ENCODE measurements at regions not wholly inside any gene's neighbourhood (a gene's known extent, or its start where the extent isn't known, plus 50 kb on each side); places are given as distances from the start of the nearest gene placed in this dataset.

DNA sequence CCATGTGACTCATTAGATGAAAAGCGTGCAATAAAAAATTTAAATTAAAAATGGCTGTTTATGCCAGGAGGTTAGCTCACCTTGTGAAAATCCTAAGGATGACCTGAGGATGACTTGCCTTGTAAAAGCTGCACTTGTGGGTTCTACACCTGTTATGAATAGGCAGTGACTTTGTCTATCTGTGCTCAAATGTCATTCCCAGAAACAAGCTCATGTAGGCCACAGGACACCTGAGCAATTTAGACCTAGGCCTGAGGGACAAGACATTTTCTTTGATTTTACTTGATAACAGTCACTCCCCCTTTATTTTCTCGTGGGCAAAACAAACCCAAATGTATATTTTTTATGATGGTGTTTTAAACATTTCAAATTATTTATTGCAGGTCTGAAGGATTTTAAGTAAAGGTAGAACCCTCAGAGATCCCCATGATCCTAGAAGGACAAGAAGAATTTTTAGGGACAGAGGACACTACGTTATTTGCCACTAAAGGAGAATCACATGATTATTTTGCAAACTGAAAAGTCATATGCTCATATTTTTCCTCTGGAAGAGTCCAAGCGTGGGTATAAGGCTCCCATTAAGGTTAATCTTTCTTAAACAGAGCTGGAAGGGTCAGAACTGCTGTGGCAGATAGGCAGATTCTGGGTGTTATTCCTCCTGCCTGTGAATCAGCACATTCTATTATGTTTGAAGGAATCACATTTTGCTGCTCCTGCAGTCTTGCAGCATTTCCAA lies 277.5 kb upstream of the MAN1A1 start (continued):
- peak; percentile 90 for TF ChIP-seq SOX6 (IDR thresholded peaks at IDR 0.05)
- peak; percentile 90 for TF ChIP-seq ZNF766 (CRISPR knock-in tag; conservative IDR thresholded peaks at IDR 0.05)
- no peak for TF ChIP-seq ILK (tag; IDR thresholded peaks at IDR 0.05; ENCODE audit: borderline replicate concordance, low read depth)
- TF ChIP-seq POLR2G (IDR thresholded peaks at IDR 0.05; ENCODE audit: low read depth, low read length): no peak
- TF ChIP-seq, protein P1, sequence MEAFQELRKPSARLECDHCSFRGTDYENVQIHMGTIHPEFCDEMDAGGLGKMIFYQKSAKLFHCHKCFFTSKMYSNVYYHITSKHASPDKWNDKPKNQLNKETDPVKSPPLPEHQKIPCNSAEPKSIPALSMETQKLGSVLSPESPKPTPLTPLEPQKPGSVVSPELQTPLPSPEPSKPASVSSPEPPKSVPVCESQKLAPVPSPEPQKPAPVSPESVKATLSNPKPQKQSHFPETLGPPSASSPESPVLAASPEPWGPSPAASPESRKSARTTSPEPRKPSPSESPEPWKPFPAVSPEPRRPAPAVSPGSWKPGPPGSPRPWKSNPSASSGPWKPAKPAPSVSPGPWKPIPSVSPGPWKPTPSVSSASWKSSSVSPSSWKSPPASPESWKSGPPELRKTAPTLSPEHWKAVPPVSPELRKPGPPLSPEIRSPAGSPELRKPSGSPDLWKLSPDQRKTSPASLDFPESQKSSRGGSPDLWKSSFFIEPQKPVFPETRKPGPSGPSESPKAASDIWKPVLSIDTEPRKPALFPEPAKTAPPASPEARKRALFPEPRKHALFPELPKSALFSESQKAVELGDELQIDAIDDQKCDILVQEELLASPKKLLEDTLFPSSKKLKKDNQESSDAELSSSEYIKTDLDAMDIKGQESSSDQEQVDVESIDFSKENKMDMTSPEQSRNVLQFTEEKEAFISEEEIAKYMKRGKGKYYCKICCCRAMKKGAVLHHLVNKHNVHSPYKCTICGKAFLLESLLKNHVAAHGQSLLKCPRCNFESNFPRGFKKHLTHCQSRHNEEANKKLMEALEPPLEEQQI (IDR thresholded peaks at IDR 0.05): peak; percentile 89
- TF ChIP-seq CXXC5 (CRISPR knock-in tag; IDR thresholded peaks at IDR 0.05): peak; percentile 61
- TF ChIP-seq TOE1 (IDR thresholded peaks at IDR 0.05; ENCODE audit: borderline replicate concordance): peak; percentile 91; the same call in 1 of the 2 replicates
- no peak for TF ChIP-seq TOE1 (CRISPR knock-in tag; IDR thresholded peaks at IDR 0.05; ENCODE audit: borderline replicate concordance, low read depth)
- TF ChIP-seq SNIP1 (IDR thresholded peaks at IDR 0.05; ENCODE audit: low read depth): no peak
- TF ChIP-seq, protein P2, sequence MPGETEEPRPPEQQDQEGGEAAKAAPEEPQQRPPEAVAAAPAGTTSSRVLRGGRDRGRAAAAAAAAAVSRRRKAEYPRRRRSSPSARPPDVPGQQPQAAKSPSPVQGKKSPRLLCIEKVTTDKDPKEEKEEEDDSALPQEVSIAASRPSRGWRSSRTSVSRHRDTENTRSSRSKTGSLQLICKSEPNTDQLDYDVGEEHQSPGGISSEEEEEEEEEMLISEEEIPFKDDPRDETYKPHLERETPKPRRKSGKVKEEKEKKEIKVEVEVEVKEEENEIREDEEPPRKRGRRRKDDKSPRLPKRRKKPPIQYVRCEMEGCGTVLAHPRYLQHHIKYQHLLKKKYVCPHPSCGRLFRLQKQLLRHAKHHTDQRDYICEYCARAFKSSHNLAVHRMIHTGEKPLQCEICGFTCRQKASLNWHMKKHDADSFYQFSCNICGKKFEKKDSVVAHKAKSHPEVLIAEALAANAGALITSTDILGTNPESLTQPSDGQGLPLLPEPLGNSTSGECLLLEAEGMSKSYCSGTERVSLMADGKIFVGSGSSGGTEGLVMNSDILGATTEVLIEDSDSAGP (CRISPR knock-in tag; IDR thresholded peaks at IDR 0.05): no peak
- no peak for TF ChIP-seq ZNF253 (CRISPR knock-in tag; conservative IDR thresholded peaks at IDR 0.05)
- no peak for TF ChIP-seq SUPT5H (IDR thresholded peaks at IDR 0.05)
- TF ChIP-seq PURB (CRISPR knock-in tag; IDR thresholded peaks at IDR 0.05; ENCODE audit: low read depth): no peak
- TF ChIP-seq, protein P3, sequence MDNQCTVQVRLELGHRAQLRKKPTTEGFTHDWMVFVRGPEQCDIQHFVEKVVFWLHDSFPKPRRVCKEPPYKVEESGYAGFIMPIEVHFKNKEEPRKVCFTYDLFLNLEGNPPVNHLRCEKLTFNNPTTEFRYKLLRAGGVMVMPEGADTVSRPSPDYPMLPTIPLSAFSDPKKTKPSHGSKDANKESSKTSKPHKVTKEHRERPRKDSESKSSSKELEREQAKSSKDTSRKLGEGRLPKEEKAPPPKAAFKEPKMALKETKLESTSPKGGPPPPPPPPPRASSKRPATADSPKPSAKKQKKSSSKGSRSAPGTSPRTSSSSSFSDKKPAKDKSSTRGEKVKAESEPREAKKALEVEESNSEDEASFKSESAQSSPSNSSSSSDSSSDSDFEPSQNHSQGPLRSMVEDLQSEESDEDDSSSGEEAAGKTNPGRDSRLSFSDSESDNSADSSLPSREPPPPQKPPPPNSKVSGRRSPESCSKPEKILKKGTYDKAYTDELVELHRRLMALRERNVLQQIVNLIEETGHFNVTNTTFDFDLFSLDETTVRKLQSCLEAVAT (IDR thresholded peaks at IDR 0.05): no peak
- 0 out of 4 replicates have a peak, but pooled peaks of 1 of the 2 experiments have one; percentile 13 for TF ChIP-seq NONO (IDR thresholded peaks at IDR 0.05; ENCODE audit: low read depth in 2 of 2, low read length in 1 of 2)
- TF ChIP-seq ZNF445 (CRISPR knock-in tag; IDR thresholded peaks at IDR 0.05; ENCODE audit: low read depth): no peak
- TF ChIP-seq HEY1 (CRISPR knock-in tag; IDR thresholded peaks at IDR 0.05; ENCODE audit: borderline replicate concordance): no peak
- no peak for TF ChIP-seq PRPF4 (IDR thresholded peaks at IDR 0.05; ENCODE audit: insufficient read depth, low read depth, low read length, poor library complexity, severe bottlenecking)
- peak; percentile 69; the same call in 1 of the 2 replicates for TF ChIP-seq ATF7 (IDR thresholded peaks at IDR 0.05)
- no peak for TF ChIP-seq PTRF (tag; IDR thresholded peaks at IDR 0.05)
- TF ChIP-seq, protein P4, sequence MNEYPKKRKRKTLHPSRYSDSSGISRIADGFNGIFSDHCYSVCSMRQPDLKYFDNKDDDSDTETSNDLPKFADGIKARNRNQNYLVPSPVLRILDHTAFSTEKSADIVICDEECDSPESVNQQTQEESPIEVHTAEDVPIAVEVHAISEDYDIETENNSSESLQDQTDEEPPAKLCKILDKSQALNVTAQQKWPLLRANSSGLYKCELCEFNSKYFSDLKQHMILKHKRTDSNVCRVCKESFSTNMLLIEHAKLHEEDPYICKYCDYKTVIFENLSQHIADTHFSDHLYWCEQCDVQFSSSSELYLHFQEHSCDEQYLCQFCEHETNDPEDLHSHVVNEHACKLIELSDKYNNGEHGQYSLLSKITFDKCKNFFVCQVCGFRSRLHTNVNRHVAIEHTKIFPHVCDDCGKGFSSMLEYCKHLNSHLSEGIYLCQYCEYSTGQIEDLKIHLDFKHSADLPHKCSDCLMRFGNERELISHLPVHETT (CRISPR knock-in tag; conservative IDR thresholded peaks at IDR 0.05 in 1 of 2, IDR thresholded peaks at IDR 0.05 in 1 of 2): peak in 1 of 2 experiments; percentile 84; a peak in 2 of 4 replicates
